ENCODE measurements at regions not wholly inside any gene's neighbourhood (a gene's known extent, or its start where the extent isn't known, plus 50 kb on each side); places are given as distances from the start of the nearest gene placed in this dataset.

DNA sequence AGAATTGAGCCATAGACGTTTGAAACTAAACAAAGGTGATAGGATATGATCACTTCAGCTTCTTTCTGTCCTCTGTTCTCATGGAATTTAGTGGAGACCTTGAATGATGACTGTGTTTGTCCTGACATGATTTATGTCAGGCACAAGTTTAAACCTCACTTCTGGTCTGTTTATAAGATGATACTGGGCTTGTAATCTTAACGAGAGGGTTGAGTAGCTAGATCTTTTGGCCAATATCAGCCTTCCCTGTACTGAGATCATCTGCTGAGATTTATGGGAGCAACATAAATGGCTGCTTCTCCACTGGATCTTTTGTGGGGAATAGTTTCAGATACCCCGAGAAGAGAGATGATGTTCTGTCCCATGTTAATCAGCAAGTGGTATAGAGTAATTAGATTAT is 121.8 kb upstream of the OBI1 start:
- no peaks in the 10 kb centered on the region for H4K20me1 ChIP-seq (ENCODE audit: insufficient read depth, low read length)
- no peaks in the 10 kb centered on the region for H3K9me3 ChIP-seq (ENCODE audit: insufficient read depth, low read depth, low read length)
- no peak overlapping the region for H2AFZ ChIP-seq (ENCODE audit: low read depth, low read length)
- Mint-ChIP-seq H3K4me1 (ENCODE audit: low read depth, unreplicated experiment) (no peaks in the 10 kb centered on the region), H3K36me3 (ENCODE audit: low read depth, unreplicated experiment) (no peaks in the 10 kb centered on the region), H3K9me3 (ENCODE audit: unreplicated experiment) (no peaks in the 10 kb centered on the region), H3K27me3 (ENCODE audit: low read depth, unreplicated experiment) (no peaks in the 10 kb centered on the region), H3K27ac (ENCODE audit: unreplicated experiment) (no peak overlapping the region), H3K4me3 (ENCODE audit: unreplicated experiment) (no peak overlapping the region)
- H3K36me3 ChIP-seq (ENCODE audit: insufficient read depth, low read length) = no peaks in the 10 kb centered on the region
- H3K27ac ChIP-seq (ENCODE audit: low read depth, low read length) = no peak overlapping the region
- H3K4me2 ChIP-seq (ENCODE audit: low read length) = no peak overlapping the region
- no peak for FAIRE-seq
- no peaks in the 10 kb centered on the region for H3K79me2 ChIP-seq (ENCODE audit: insufficient read depth, low read length)
- H3K4me1 ChIP-seq (ENCODE audit: insufficient read depth, low read length) = no peaks in the 10 kb centered on the region
- no peak overlapping the region for H3K4me3 ChIP-seq (ENCODE audit: insufficient read depth, low read depth, low read length)
- TF ChIP-seq, protein P1, sequence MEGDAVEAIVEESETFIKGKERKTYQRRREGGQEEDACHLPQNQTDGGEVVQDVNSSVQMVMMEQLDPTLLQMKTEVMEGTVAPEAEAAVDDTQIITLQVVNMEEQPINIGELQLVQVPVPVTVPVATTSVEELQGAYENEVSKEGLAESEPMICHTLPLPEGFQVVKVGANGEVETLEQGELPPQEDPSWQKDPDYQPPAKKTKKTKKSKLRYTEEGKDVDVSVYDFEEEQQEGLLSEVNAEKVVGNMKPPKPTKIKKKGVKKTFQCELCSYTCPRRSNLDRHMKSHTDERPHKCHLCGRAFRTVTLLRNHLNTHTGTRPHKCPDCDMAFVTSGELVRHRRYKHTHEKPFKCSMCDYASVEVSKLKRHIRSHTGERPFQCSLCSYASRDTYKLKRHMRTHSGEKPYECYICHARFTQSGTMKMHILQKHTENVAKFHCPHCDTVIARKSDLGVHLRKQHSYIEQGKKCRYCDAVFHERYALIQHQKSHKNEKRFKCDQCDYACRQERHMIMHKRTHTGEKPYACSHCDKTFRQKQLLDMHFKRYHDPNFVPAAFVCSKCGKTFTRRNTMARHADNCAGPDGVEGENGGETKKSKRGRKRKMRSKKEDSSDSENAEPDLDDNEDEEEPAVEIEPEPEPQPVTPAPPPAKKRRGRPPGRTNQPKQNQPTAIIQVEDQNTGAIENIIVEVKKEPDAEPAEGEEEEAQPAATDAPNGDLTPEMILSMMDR (IDR thresholded peaks at IDR 0.05; ENCODE audit: insufficient read depth, low read depth, low read length) = no peak
- TF ChIP-seq EZH2 (IDR thresholded peaks at IDR 0.05; ENCODE audit: insufficient read depth, low read length) = no peak
- DNase-seq (ENCODE audit: low read depth) = no peak
- no peak overlapping the region for H3K9ac ChIP-seq (ENCODE audit: low read length)
- no peaks in the 10 kb centered on the region for H3K27me3 ChIP-seq (ENCODE audit: insufficient read depth, low read length)

DNA sequence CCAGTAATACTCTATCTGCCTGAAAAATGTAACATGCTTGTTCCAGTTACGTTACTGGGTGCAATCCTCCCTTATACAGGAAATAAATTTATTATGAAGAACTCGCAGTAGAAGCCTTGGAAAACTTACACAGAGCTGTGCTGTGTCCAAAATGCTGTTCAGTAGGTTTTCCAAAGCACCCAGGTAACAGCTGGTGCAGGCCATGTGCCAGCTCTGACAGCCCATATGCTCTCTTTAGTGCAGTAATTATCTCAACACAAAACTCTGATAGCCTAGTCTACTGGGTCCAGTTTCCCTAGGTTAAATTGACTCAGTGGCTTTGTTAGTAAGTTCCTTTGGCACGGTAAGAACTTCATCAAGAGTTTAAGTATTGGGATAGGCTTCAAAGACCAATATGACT is 120.7 kb upstream of the OBI1 start:
- FAIRE-seq = no peak
- no peak overlapping the region for H3K9ac ChIP-seq (ENCODE audit: low read length)
- no peaks in the 10 kb centered on the region for H3K27me3 Mint-ChIP-seq (ENCODE audit: low read depth, unreplicated experiment)

DNA sequence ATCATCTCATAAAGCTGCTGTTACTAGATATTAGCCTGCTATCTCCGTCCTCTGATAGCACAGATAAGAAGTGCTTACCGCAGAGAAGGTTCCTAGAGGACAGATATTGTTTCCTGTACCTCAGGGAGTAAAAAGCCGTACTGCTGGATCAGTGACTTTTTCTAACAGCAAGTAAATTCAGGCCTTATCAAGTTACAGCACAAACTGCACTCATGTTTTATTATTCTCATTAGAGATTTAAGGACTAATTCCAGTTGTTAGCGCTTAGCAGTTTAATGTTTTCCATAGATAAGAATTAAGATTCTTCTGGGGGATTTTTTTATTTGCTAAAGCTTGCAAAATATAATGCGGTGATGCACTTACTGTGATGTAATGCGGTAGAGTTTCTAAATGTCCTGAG is 119.0 kb upstream of the OBI1 start:
- FAIRE-seq (no peak), DNase-seq (ENCODE audit: low read depth) (no peak)
- Mint-ChIP-seq H3K36me3 (ENCODE audit: low read depth, unreplicated experiment) (no peaks in the 10 kb centered on the region), H3K4me3 (ENCODE audit: unreplicated experiment) (no peak overlapping the region), H3K4me1 (ENCODE audit: low read depth, unreplicated experiment) (no peaks in the 10 kb centered on the region), H3K27me3 (ENCODE audit: low read depth, unreplicated experiment) (no peaks in the 10 kb centered on the region), H3K9me3 (ENCODE audit: unreplicated experiment) (no peaks in the 10 kb centered on the region), H3K27ac (ENCODE audit: unreplicated experiment) (no peak overlapping the region)
- Histone ChIP-seq H3K27me3 (ENCODE audit: insufficient read depth, low read length) (no peaks in the 10 kb centered on the region), H3K27ac (ENCODE audit: low read depth, low read length) (no peak overlapping the region), H3K4me2 (ENCODE audit: low read length) (no peak overlapping the region), H3K4me3 (ENCODE audit: insufficient read depth, low read depth, low read length) (no peak overlapping the region), H3K9me3 (ENCODE audit: insufficient read depth, low read depth, low read length) (no peaks in the 10 kb centered on the region), H3K4me1 (ENCODE audit: insufficient read depth, low read length) (no peaks in the 10 kb centered on the region), H3K79me2 (ENCODE audit: insufficient read depth, low read length) (no peaks in the 10 kb centered on the region), H3K9ac (ENCODE audit: low read length) (no peak overlapping the region), H3K36me3 (ENCODE audit: insufficient read depth, low read length) (no peaks in the 10 kb centered on the region), H4K20me1 (ENCODE audit: insufficient read depth, low read length) (no peaks in the 10 kb centered on the region), H2AFZ (ENCODE audit: low read depth, low read length) (no peak overlapping the region)
- TF ChIP-seq, protein P1 (IDR thresholded peaks at IDR 0.05; ENCODE audit: insufficient read depth, low read depth, low read length) = no peak
- TF ChIP-seq EZH2 (IDR thresholded peaks at IDR 0.05; ENCODE audit: insufficient read depth, low read length) = no peak

More for the DNA sequence above, 120.7 kb upstream of the OBI1 start:
- no peaks in the 10 kb centered on the region for H3K9me3 ChIP-seq (ENCODE audit: insufficient read depth, low read depth, low read length)
- no peaks in the 10 kb centered on the region for H3K36me3 ChIP-seq (ENCODE audit: insufficient read depth, low read length)
- H3K27ac ChIP-seq (ENCODE audit: low read depth, low read length) = no peak overlapping the region
- no peaks in the 10 kb centered on the region for H4K20me1 ChIP-seq (ENCODE audit: insufficient read depth, low read length)
- H2AFZ ChIP-seq (ENCODE audit: low read depth, low read length) = no peak overlapping the region
- H3K9me3 Mint-ChIP-seq (ENCODE audit: unreplicated experiment) = no peaks in the 10 kb centered on the region
- no peaks in the 10 kb centered on the region for H3K4me1 Mint-ChIP-seq (ENCODE audit: low read depth, unreplicated experiment)
- H3K4me3 Mint-ChIP-seq (ENCODE audit: unreplicated experiment) = no peak overlapping the region
- H3K27ac Mint-ChIP-seq (ENCODE audit: unreplicated experiment) = no peak overlapping the region
- TF ChIP-seq EZH2 (IDR thresholded peaks at IDR 0.05; ENCODE audit: insufficient read depth, low read length) = no peak
- TF ChIP-seq, protein P1 (IDR thresholded peaks at IDR 0.05; ENCODE audit: insufficient read depth, low read depth, low read length) = no peak
- no peak overlapping the region for H3K4me2 ChIP-seq (ENCODE audit: low read length)
- H3K36me3 Mint-ChIP-seq (ENCODE audit: low read depth, unreplicated experiment) = no peaks in the 10 kb centered on the region
- no peak for DNase-seq (ENCODE audit: low read depth)
- no peaks in the 10 kb centered on the region for H3K27me3 ChIP-seq (ENCODE audit: insufficient read depth, low read length)
- H3K4me3 ChIP-seq (ENCODE audit: insufficient read depth, low read depth, low read length) = no peak overlapping the region
- no peaks in the 10 kb centered on the region for H3K4me1 ChIP-seq (ENCODE audit: insufficient read depth, low read length)
- no peaks in the 10 kb centered on the region for H3K79me2 ChIP-seq (ENCODE audit: insufficient read depth, low read length)

Measured in astrocyte (in vitro differentiated cells and primary cell).